Breast epithelium (tissue), 3 donors: ENCODE measurements at regions not wholly inside any gene's neighbourhood (a gene's known extent, or its start where the extent isn't known, plus 50 kb on each side); places are given as distances from the start of the nearest gene placed in this dataset.

ENCODE experiments used
- CTCF ChIP-seq, 3 donors: fragments of 450-650 bp; IDR thresholded peaks; one replicate each; pipeline ENCODE4 v1.5.1; 2016 to 2017; ENCODE audit warnings: antibody characterized with exemption in 3 of 3, mild to moderate bottlenecking in 3 of 3, moderate library complexity in 3 of 3
- POLR2AphosphoS5 ChIP-seq, 3 donors: sonication (generic); formaldehyde crosslinking; IDR thresholded peaks; one replicate each; pipeline ENCODE4 v1.6.1; 2017; ENCODE audit warnings: antibody characterized with exemption in 3 of 3

- TF ChIP-seq CTCF (IDR thresholded peaks at IDR 0.05) (no peak), POLR2AphosphoS5 (IDR thresholded peaks at IDR 0.05) (no peak)
Measured at GRCh38 chr4:167602157-167602556, 367.9 kb upstream of the SPOCK3 start.
